SKM-1 treated with dmso at 0.1 percent for 144 hours (cell line): ENCODE measurements at regions not wholly inside any gene's neighbourhood (a gene's known extent, or its start where the extent isn't known, plus 50 kb on each side); places are given as distances from the start of the nearest gene placed in this dataset.
"Not testable (repeated sequence)": the region's sequence is repeated elsewhere in the genome, so short reads cannot be mapped to it uniquely, and the experiment has no call there.

Experiments used
- DNase-seq: peaks from one replicate; lab custom pipeline; 2025; ENCODE audit not compliant: unreplicated experiment; lab: John Stamatoyannopoulos, UW

DNA sequence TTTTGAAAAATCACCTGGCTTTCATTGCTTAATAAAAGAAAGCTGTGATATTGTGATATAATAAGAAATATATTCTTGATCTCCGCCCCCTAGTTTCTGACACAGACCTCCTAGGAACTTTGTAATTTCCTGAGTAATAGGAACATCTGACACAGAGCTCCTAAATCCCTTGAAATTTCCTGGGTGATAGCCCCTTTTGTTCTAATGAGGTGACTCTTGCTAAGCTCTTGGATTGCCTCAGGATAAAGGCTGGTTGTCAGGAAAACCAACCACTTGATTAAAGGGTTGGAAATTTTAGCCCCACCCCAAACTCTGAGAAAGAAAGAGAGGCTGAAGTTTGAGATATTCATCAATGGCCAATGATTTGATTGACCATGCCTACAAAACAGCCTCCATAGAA lies 326.4 kb upstream of the KIF2B start:
- DNase-seq, result no peak

DNA sequence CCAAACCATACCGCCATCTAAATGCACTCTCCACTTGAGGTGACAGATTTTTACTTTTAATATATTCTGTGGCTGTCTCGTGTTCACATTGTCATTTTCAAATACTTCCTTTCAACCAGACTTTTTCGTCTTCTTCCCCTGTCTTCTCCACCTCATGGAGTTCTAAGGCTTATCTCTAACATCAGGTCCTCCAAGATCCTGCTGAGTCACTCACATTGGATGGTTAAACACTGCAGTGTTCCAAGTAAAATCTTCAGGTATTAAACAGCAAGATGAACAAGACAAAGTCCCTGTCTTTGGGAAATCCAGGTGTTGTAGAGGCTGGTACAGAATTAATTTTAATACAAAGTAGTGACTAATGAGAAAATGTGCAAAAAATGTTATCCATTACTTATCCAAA lies 330.2 kb upstream of the KIF2B start:
- no peak for DNase-seq

DNA sequence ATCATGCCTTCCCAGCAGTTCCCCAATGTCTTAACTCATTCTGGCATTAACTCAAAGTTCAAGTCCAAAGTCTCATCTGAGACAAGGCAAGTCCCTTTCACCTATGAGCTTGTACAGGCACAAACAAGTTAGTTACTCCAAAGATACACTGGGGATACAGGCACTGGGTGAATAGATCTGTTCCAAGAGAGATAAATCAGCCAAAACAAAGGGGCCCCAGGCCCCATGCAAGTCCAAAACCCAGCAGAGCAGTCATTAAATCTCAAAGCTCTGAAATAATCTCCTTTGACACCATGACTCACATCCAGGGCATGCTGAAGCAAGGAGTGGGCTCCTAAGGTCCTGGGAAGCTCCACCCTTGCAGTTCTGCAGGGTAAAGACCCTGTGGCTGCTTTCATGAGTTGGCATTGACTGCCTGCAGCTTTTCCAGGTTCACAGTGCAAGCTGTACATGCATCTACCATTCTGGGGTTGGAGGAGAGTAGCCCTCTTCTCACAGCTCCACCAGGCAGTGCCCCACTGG lies 332.2 kb upstream of the KIF2B start:
- no peak for DNase-seq

DNA sequence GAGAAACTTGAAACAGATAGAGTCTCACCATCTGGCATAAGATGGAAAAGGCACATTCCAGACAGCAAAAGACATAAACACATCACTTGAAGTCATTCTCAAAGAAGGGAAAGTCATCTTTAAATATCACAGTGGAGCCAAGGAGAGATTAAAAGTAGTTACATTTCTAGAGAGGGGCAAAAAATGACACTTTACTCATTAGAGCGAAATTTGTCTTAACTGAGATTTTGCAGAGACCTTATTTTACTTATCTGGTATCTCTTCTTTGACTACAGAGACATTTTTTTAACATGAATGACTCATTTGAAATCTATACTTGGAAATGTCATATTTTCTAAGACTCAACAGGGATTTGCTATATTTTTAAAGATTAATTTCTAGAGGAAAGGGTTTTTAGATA lies 339.0 kb upstream of the KIF2B start:
- DNase-seq, result no peak

DNA sequence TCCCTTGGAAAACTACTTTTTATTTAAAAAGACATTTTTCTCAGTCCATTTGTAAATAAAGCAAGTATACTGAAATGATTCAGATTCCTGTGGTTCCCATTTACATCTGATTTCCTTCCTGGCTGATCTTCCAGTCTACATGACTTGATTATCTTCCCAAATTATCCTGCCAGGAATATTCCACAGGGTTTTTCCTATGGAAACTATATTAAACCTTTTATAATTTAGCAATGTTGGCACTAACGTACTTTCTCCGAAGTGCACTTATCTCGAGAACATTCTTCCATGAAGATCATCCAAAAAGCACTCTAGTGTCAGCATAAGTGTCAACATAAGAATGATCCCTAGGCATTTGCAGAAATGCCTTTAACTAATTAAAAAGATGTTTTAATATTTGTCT lies 347.7 kb upstream of the KIF2B start:
- no peak for DNase-seq

DNA sequence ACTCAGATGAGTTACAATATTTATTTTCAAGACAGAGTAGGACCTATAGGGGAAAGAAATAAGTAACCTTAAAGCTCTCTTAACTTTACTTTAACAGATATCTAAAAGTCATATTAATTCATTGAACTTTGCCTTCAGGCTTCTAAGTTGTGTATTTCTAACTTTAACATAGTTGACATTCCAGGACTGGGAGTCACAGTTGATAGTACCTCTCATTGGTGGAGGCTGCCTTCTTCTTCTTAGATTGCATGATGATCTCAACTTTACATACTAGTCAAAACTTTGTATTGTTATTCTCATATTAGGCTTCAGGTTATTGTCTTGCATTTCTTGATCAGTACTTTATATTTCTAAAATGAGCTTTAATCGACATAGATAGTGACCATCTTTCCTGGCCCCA lies 350.1 kb upstream of the KIF2B start:
- DNase-seq, result no peak

DNA sequence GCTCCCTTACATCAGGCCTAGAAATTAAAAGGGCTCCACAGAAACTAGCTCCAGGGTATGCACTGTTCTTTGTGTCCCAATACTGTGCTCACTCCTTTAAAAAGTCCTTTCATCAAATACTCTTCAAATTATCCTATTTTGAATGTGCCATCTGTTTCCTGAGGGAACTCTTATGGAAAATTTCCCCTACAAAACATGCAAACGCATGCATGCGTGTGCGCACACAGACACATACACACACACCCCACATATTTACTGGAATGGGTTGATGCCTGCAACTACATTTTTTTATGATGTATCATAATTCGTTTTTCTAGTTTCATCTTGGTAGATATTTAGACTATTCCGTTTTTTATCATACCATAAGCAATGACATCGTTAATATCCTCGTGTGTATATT lies 351.2 kb upstream of the KIF2B start:
- no peak for DNase-seq

DNA sequence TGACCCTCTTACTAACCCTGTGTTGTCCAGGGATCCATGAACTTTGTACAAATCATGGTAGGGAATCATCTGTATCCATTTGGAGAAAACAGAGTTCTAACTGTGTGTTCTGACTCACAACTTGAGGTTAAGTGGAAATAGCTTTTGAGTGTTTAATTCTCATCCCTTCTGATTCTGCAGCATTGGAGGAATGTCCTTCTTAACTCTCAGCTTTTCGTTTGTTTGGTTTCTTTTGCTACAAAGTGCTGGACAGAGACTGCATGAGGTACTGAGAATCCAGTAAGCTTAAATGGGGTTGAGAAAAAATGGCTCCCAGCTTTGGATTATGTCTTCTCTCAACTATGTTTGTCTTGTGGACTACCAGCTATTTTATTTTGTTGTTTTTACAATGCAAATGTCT lies 352.1 kb upstream of the KIF2B start:
- DNase-seq, result no peak

DNA sequence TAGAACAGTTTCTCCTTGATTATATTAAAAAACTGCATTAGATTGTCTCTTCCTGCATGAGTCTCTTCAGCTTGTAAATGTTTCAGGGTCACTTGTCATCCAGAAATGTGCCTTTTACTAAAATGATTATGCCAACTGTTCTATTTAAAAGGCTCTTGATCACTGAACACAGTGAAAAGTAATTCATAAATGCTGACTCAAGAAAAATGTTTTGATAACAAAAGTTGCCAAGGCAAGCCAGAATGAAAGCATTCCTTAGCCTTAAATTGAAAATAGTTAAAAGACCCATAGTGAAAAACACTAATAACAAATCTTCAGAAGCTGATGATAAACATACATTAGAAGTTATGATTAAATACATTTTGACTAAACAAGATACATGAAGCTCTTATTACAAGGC lies 356.0 kb upstream of the KIF2B start:
- no peak for DNase-seq

DNA sequence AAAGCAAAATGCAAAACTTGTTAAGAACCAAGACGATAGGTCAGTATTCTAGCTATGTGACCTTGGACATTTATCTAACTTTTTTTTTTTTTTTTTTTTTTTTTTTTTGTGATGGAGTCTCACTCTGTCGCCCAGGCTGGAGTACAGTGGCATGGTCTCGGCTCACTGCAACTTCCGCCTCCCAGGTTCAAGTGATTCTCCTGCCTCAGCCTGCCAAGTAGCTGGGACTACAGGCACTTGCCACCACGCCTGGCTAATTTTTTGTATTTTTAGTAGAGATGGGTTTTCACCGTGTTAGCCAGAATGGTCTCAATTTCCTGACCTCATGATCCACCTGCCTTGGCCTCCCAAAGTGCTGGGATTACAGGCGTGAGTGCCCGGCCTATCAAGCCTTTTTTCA lies 358.3 kb upstream of the KIF2B start:
- not testable (repeated sequence) for DNase-seq

DNA sequence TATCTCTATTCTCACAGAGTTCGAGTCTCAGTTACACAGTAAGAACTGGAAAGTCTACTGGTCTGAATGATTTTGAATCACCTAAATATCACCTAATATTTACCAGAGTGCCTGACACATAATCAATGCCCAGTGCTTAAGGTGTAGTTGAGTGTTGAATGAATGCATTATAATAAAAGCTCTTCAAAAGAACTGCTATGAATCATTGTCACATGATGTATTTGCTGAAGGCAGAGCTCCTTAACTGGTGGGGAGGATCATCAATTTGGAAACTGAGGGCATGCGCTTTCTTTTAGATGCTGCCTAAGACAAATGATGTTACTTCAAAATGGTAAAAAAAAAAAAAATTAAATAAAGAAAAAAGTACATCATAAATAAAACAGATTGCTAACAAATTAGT lies 359.4 kb upstream of the KIF2B start:
- no peak for DNase-seq

DNA sequence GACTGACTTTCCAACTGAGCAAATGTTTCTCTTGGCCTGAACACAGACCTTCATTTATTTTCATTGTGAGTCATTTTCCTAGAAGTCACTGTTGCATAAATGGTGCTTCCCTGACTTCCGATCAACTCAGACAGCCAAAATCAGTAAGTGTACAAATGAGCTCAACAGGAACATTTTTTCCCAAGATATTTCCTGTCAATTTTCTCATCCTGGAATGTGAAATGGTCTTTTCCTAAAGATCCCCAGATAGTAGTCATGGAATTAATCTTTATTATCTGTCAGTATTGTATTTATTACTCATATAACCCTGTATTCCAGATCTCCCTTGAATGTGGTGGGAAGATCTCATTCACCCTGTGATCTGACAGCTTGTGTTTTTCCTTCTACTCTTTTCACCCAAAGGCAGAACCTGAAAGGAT lies 360.3 kb upstream of the KIF2B start:
- no peak for DNase-seq

DNA sequence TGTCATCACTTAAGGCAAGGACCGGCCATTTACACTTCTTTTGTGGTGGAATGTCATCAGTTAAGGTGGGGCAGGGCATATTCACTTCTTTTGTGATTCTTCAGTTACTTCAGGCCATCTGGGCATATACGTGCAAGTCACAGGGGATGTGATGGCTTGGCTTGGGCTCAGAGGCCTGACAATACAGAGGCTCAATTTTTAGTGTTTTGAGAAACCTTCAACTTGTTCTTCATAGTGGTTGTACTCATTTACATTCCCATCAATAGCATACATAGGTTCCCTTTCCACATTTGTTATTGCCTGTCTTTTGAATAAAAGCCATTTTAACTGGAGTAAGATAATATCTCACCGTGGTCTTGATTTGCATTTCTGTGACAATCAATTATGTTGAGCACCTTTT lies 366.8 kb upstream of the KIF2B start:
- DNase-seq, result not testable (repeated sequence)

DNA sequence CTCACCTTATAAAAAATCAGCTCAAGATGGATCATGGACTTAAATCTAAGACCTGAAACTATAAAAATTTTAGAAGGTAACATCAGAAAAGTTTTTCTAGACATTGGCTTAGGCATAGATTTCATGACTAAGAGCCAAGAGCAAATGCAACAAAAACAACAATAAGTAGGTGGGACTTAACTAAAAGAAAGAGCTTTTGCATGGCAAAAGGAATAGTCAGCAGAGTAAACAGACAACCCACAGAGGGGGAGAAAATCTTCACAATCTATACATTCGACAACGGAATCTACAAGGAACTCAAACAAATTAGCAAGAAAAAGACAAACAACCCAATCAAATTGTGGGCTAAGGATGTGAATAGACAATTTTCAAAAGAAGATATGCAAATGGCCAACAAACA lies 368.4 kb upstream of the KIF2B start:
- DNase-seq, result no peak

DNA sequence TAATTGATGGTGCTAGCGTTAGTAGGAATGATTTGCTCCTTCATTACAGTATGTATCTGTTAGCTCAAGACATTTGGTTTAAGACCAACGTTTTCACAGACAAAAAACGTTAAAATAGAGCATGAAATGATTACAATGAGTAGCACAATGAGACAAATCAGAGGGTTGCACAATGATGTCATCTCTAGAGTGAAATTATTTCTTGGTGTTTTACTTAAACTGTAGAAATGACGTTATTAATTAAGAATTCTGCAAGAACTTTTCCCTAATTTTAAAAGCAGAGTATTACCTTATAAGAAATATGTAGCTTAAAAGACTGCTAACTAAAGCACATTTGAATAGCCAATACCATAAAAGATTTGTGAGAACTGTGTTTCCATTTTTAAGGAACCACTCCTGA lies 373.4 kb upstream of the KIF2B start:
- DNase-seq, result no peak

DNA sequence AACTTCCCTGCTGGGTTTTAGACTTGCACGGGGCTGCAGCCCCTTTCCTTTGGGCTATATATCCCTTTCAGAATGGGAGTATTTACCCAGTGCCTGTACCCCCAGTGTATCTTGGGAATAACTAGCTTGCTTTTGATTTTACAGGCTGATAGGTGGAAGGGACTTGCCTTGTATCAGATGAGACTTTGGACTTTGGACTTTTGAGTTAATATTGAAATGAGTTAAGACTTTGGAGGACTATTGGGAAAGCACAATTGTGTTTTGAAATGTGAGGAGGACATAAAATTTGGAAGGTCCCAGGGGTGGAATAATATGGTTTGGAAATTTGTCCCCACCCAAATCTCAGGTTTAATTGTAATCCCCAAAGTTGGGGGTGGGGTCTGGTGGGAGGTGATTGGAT lies 393.8 kb upstream of the KIF2B start:
- no peak for DNase-seq

DNA sequence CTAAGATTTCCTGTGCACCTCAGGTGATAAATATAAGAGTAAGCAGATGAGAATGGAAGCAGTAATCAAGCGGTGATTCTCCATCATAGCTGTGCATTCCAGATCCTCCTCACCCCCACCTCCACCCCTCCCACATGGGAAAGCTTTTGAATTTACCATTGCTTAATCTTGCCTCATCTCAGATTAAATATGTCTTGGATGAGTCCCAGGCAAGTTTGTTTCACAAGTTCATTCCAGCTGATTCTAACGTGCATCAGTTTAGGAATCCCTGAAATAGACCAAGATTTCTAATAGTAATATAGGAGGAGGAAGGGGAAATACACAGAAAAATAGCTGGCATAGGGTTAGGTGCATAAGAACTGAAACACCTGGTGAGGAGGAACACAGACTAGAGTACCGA lies 396.2 kb upstream of the KIF2B start:
- DNase-seq, result no peak

DNA sequence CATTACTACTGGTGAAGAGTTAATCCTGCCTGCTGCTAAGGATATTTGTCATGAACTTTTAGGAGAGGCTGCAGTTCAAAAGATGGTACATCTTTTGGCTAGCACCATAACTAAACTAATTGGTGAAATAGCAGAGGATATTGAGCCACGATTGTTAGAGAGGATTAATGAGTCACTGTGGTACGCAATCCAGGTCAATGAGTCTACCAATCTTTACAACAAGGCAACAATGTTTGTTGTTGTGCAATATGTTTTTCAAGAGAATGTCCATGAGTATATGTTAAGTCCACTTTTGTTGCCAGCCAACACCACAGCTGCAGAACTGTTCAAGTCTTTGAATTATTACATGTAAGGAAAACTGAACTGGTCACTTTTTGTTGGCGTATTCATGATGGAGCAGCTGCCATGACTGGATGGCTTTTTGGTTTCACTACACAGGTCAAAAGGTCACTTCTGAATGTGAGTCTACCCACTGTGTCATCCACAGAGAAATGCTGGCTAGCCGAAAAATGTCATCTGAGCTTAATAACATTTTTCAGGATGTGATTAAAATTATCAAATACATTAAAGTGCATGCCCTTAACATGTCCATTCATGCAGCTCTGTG lies 402.6 kb upstream of the KIF2B start:
- DNase-seq, result no peak

DNA sequence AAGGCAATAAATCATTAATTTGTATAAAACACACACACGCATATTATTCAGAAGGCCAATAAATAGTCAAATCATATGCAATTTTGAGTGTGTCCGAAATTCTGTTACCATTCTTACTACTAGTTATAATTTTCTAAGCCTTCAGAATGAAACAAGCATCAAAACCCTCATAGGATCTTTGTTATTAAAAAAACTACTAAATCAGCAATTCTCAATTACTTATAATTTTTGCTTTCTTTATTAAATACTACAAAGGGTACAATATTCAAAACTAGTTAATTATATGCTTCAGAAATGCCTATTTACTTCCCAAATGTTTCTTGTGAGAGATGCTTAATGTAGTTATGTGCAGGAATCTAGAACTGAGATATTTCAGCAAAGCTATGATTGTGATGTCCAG lies 413.1 kb upstream of the KIF2B start:
- DNase-seq, result no peak

DNA sequence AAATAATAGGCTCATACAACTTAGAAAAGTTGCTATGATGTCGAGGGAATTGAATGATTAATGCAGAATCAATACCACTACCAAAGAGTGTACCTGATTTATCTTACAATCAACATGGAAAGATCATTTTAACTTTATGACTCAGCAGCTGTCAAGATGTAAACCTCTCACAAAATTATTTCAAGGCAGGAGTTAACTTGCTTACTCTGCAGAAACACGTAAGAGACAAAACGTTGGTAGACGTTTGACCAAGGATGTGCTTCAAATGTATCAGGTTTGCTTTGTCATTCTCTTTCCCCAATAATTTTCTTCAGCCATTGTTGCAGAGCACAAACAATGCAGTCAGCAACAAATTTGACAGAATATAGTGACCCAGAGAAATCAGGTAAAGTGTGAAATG lies 415.8 kb upstream of the KIF2B start:
- no peak for DNase-seq

DNA sequence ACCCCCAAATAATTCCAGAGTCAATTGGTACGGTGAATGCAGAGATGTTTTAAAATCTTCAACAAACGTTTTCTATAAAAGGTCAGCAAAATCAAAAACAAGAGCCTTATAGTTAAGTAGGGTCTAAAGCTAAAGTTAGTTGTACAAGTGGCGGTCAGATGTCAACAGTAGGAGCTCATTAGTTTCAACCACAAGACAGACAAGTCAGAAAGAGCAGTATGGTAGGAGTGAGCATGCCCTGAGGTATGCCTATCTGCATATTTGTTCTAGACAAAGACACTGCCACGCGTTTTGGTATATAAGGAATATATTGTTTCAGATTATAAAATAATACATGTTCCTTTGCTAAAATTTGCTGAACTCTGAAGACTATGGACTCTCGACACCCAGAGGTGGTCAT lies 431.5 kb upstream of the KIF2B start:
- DNase-seq, result no peak

DNA sequence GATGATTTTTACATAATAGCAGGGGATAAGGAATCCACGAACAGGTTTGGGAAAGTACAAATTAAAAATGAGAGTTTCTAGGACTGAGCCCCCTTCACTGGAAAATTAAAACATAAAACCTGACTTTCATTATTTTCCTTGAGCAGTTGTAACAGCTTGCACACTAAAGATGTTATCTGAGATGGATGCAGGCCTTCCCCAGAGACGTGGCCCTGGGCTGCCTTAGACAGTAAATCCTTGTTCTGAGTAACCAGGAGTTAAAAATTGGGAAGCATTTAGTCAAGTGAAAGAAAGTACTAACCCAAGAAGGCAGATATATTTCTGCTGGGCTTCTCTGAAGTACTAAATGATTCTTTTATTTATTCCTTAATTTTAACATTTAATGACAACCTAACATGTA lies 432.2 kb upstream of the KIF2B start:
- DNase-seq, result no peak

DNA sequence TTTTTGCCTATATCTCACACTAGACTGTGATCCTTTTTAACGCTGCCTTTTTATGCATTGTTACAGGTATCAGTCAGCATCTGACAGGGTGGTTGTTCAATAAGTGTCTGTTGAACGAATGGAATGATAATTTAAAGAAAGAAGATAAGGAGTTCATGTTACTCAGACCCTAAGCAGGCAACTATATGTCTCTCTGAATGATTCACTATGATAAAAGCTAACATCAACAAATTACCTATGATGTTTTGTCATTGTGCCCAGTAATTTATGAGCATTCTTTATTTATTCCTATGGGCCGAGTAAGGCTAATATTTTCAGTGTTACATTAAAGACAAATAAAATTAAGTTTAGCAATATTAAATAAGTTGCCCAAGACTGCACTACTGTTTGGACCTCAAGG lies 435.0 kb upstream of the KIF2B start:
- DNase-seq, result no peak

DNA sequence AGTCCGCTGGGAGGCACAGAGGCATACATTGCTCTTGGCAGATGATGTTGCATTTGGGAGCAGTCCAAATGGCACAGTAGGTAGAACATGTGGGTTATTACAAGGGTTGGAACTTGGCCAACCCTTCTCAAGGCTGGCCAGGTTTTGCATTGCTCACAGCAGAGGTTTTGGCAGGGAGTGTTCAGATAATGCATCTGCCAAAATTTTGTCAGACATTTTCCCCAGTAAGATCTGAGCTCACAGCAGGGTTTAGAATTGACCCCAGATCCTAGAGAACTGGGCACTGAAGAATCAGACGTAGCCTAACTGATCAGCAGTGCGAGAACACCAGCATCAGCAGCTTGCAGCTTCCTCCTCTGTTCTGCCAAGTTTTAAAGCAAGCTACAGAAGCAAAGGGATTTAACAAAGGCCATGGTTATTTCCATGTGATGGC lies 468.8 kb upstream of the KIF2B start:
- no peak for DNase-seq
